HEK293 (cell line): ENCODE measurements at regions not wholly inside any gene's neighbourhood (a gene's known extent, or its start where the extent isn't known, plus 50 kb on each side); places are given as distances from the start of the nearest gene placed in this dataset.

Experiments used
- CTCF ChIA-PET: fragments of 350-600 bp; formaldehyde crosslinking; extraction: SDS; loops from one replicate; lab custom pipeline; 2021; ENCODE audit warnings: antibody characterized with exemption; lab: Yijun Ruan, JAX
- POLR2A ChIA-PET: fragments of 300-600 bp; formaldehyde crosslinking; extraction: SDS; loops from one replicate; lab custom pipeline; 2020; ENCODE audit warnings: antibody characterized with exemption, inconsistent platforms; lab: Yijun Ruan, JAX
- H3K27ac ChIP-seq: fragments of 200-500 bp; sonication (Bioruptor generic); 2 replicates; pipeline ENCODE4 v1.5.1; 2014; ENCODE audit warnings: low read depth, low read length, control low read depth, inconsistent platforms; ENCODE audit errors: extremely low read depth
- H3K36me3 ChIP-seq, 2 experiments: fragments of 200-500 bp in 1 of 2; sonication (Bioruptor generic) in 1 of 2; 1 replicate in 1 of 2; 2 replicates in 1 of 2; pipeline ENCODE4 v1.5.1; 2014 to 2017; ENCODE audit warnings: inconsistent platforms in 2 of 2, low read length in 2 of 2; ENCODE audit not compliant: control insufficient read depth in 2 of 2, insufficient read depth in 1 of 2
- H3K4me1 ChIP-seq: fragments of 200-500 bp; sonication (Bioruptor generic); 2 replicates; pipeline ENCODE4 v1.5.1; 2014; ENCODE audit warnings: mild to moderate bottlenecking, low read length, inconsistent platforms; ENCODE audit not compliant: control insufficient read depth, insufficient read depth
- H3K4me3 ChIP-seq: 2 replicates; pipeline ENCODE4 v1.5.1; 2011; ENCODE audit warnings: low read depth, mild to moderate bottlenecking, control low read depth, low read length, moderate library complexity
- H3K9me3 ChIP-seq: fragments of 200-500 bp; sonication (Bioruptor generic); 2 replicates; pipeline ENCODE4 v1.5.1; 2014; ENCODE audit warnings: low read depth, low read length, inconsistent platforms; ENCODE audit not compliant: control insufficient read depth, insufficient read depth
- GFI1B ChIP-seq: fragments of 450-650 bp; formaldehyde crosslinking; IDR thresholded peaks from 2 replicates; pipeline ENCODE4 v1.5.1; 2016; ENCODE audit warnings: missing biosample characterization, missing genetic modification characterization
- HOXC10 ChIP-seq: sonication (generic); formaldehyde crosslinking; IDR thresholded peaks from 2 replicates; pipeline ENCODE4 v1.8.1; 2023; ENCODE audit warnings: mild to moderate bottlenecking, missing genetic modification reagents
- IKZF3 ChIP-seq: fragments of 450-650 bp; IDR thresholded peaks from 2 replicates; pipeline ENCODE4 v1.5.0; 2018; ENCODE audit warnings: missing biosample characterization, mild to moderate bottlenecking, missing genetic modification characterization, moderate library complexity
- MEIS1 ChIP-seq: sonication (generic); formaldehyde crosslinking; IDR thresholded peaks from 2 replicates; pipeline ENCODE4 v1.8.1; 2022; ENCODE audit warnings: missing genetic modification reagents, mild to moderate bottlenecking, borderline replicate concordance
- SALL2 ChIP-seq: fragments of 450-650 bp; formaldehyde crosslinking; IDR thresholded peaks from 2 replicates; pipeline ENCODE4 v1.5.0; 2017; ENCODE audit warnings: missing biosample characterization, mild to moderate bottlenecking, missing genetic modification characterization, borderline replicate concordance
- SCRT1 ChIP-seq: fragments of 450-650 bp; formaldehyde crosslinking; IDR thresholded peaks from 2 replicates; pipeline ENCODE4 v1.5.1; 2016; ENCODE audit warnings: missing biosample characterization, missing genetic modification characterization, borderline replicate concordance
- SETDB1 ChIP-seq: IDR thresholded peaks from one replicate; pipeline ENCODE4 v1.6.1; 2017; ENCODE audit warnings: mild to moderate bottlenecking, low read length, moderate library complexity, mixed read lengths; ENCODE audit not compliant: insufficient read length
- ZBTB11 ChIP-seq: fragments of 450-650 bp; formaldehyde crosslinking; conservative IDR thresholded peaks from 2 replicates; pipeline ENCODE4 v1.5.1; 2016; ENCODE audit warnings: low read depth, missing biosample characterization, missing genetic modification characterization
- ZBTB8A ChIP-seq: fragments of 450-650 bp; formaldehyde crosslinking; IDR thresholded peaks from 2 replicates; pipeline ENCODE4 v1.5.1; 2016; ENCODE audit warnings: missing biosample characterization, missing genetic modification characterization
- ZNF132 ChIP-seq: fragments of 450-650 bp; formaldehyde crosslinking; IDR thresholded peaks from 2 replicates; pipeline ENCODE4 v1.5.1; 2017; ENCODE audit warnings: missing biosample characterization, missing genetic modification characterization, borderline replicate concordance
- ZNF140 ChIP-seq: fragments of 450-650 bp; formaldehyde crosslinking; IDR thresholded peaks from 2 replicates; pipeline ENCODE4 v1.5.1; 2016; ENCODE audit warnings: missing biosample characterization, missing genetic modification characterization
- ZNF24 ChIP-seq: fragments of 450-650 bp; formaldehyde crosslinking; IDR thresholded peaks from 2 replicates; pipeline ENCODE4 v1.5.1; 2016; ENCODE audit warnings: missing biosample characterization, missing genetic modification characterization
- ZNF274 ChIP-seq, 2 experiments: fragments of 200-500 bp in 1 of 2; fragments of 450-650 bp in 1 of 2; sonication (Bioruptor generic) in 1 of 2; formaldehyde crosslinking in 1 of 2; IDR thresholded peaks; 2 replicates each; pipeline versions ENCODE4 v1.5.1 to v1.6.1; 2014 to 2016; ENCODE audit warnings: borderline replicate concordance in 1 of 2, inconsistent platforms in 1 of 2, low read length in 1 of 2, missing biosample characterization in 1 of 2, missing genetic modification characterization in 1 of 2
- ZNF311 ChIP-seq: fragments of 450-650 bp; formaldehyde crosslinking; IDR thresholded peaks from 2 replicates; pipeline ENCODE4 v1.5.1; 2017; ENCODE audit warnings: missing biosample characterization, missing genetic modification characterization, borderline replicate concordance
- ZNF354C ChIP-seq: fragments of 450-650 bp; formaldehyde crosslinking; IDR thresholded peaks from 2 replicates; pipeline ENCODE4 v1.5.1; 2016; ENCODE audit warnings: missing biosample characterization, missing genetic modification characterization, low read depth, borderline replicate concordance
- ZNF37A ChIP-seq: fragments of 450-650 bp; IDR thresholded peaks from 2 replicates; pipeline ENCODE4 v1.5.1; 2018; ENCODE audit warnings: missing biosample characterization, missing genetic modification characterization
- ZNF521 ChIP-seq: fragments of 450-650 bp; formaldehyde crosslinking; IDR thresholded peaks from 2 replicates; pipeline ENCODE4 v1.5.1; 2017; ENCODE audit warnings: missing biosample characterization, mild to moderate bottlenecking, missing genetic modification characterization
- ZNF529 ChIP-seq: fragments of 450-650 bp; formaldehyde crosslinking; IDR thresholded peaks from 2 replicates; pipeline ENCODE4 v1.5.1; 2017; ENCODE audit warnings: missing genetic modification characterization, missing biosample characterization; ENCODE audit not compliant: insufficient replicate concordance
- ZNF560 ChIP-seq: fragments of 450-650 bp; formaldehyde crosslinking; IDR thresholded peaks from 2 replicates; pipeline ENCODE4 v1.5.1; 2017; ENCODE audit warnings: missing biosample characterization, missing genetic modification characterization, borderline replicate concordance
- ZNF561 ChIP-seq: fragments of 450-650 bp; IDR thresholded peaks from 2 replicates; pipeline ENCODE4 v1.5.1; 2018; ENCODE audit warnings: missing biosample characterization, missing genetic modification characterization, borderline replicate concordance
- ZSCAN30 ChIP-seq: fragments of 450-650 bp; IDR thresholded peaks from 2 replicates; pipeline ENCODE4 v1.5.1; 2018; ENCODE audit warnings: missing biosample characterization, mild to moderate bottlenecking, missing genetic modification characterization, moderate library complexity
- TF ChIP-seq, protein P1 (sequence below): fragments of 450-650 bp; formaldehyde crosslinking; IDR thresholded peaks from 2 replicates; pipeline ENCODE4 v1.5.1; 2016; ENCODE audit warnings: missing biosample characterization, missing genetic modification characterization
- TF ChIP-seq, protein P2 (sequence below): fragments of 450-650 bp; formaldehyde crosslinking; IDR thresholded peaks from 2 replicates; pipeline ENCODE4 v1.5.1; 2017; ENCODE audit warnings: missing biosample characterization, missing genetic modification characterization

DNA sequence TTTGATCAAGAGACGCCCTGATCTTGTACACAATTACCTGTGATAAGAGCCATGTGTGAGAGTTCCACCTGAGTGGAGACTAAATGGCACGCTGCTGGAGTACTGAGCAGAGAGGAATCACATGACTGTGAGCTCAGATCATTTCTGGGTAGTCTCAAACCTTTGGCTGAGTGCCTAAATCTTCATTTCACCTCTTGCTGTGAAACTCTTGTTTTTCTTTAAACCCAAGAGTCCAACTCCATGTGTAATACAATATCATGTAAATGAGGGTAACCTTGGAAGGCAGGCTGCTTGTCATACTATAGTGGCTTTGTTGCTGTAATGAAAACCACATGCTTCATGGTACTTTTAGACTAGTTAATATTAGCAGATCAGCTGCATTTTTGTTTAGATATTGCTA, 156.9 kb downstream of the CAND1 start (continued):
- TF ChIP-seq MEIS1 (CRISPR knock-in tag) (no peak), ZNF529 (tag by site-specific recombination) (no peak), IKZF3 (tag by site-specific recombination) (peak; percentile 89)
- TF ChIP-seq, protein P1, sequence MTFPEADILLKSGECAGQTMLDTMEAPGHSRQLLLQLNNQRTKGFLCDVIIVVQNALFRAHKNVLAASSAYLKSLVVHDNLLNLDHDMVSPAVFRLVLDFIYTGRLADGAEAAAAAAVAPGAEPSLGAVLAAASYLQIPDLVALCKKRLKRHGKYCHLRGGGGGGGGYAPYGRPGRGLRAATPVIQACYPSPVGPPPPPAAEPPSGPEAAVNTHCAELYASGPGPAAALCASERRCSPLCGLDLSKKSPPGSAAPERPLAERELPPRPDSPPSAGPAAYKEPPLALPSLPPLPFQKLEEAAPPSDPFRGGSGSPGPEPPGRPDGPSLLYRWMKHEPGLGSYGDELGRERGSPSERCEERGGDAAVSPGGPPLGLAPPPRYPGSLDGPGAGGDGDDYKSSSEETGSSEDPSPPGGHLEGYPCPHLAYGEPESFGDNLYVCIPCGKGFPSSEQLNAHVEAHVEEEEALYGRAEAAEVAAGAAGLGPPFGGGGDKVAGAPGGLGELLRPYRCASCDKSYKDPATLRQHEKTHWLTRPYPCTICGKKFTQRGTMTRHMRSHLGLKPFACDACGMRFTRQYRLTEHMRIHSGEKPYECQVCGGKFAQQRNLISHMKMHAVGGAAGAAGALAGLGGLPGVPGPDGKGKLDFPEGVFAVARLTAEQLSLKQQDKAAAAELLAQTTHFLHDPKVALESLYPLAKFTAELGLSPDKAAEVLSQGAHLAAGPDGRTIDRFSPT = no peak

DNA sequence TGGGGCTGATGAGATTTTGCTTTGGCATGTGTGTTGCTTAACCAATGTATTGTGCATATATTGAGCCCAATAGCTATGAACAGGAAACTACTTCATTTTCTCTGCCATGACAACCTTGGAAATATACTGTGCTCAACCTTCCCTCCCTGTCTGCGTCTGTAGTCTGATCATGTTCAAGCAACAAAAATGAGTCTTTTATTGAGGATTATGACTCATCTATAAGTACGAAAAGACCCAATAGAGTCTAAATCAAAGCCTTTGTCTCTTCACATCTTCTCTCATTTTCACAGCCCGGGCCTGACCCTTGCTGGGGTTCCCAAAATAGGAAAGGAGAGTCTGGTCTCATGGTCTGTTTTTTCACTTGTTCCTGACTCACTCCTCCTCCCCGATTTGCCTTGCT, 158.2 kb downstream of the CAND1 start:
- TF ChIP-seq ZNF354C (tag by site-specific recombination) (no peak), SETDB1 (no peak), HOXC10 (no peak), ZBTB8A (no peak), ZNF521 (no peak), ZSCAN30 (tag by site-specific recombination) (no peak), ZNF132 (no peak), ZNF311 (tag by site-specific recombination) (no peak), SALL2 (no peak)
- TF ChIP-seq, protein P2, sequence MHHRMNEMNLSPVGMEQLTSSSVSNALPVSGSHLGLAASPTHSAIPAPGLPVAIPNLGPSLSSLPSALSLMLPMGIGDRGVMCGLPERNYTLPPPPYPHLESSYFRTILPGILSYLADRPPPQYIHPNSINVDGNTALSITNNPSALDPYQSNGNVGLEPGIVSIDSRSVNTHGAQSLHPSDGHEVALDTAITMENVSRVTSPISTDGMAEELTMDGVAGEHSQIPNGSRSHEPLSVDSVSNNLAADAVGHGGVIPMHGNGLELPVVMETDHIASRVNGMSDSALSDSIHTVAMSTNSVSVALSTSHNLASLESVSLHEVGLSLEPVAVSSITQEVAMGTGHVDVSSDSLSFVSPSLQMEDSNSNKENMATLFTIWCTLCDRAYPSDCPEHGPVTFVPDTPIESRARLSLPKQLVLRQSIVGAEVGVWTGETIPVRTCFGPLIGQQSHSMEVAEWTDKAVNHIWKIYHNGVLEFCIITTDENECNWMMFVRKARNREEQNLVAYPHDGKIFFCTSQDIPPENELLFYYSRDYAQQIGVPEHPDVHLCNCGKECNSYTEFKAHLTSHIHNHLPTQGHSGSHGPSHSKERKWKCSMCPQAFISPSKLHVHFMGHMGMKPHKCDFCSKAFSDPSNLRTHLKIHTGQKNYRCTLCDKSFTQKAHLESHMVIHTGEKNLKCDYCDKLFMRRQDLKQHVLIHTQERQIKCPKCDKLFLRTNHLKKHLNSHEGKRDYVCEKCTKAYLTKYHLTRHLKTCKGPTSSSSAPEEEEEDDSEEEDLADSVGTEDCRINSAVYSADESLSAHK (tag by site-specific recombination) = no peak
- peaks cover 18% of the 10 kb centered on the region for H3K4me1 ChIP-seq
- ChIA-PET POLR2A (no interaction called here), CTCF (interaction anchor here (1.5 kb wide), 1 partner anchor 14 kb away, joined by 7 read pairs; no protein-coding TSS in a partner anchor)
- no peaks in the 10 kb centered on the region for H3K9me3 ChIP-seq
- H3K36me3 ChIP-seq = no peaks in the 10 kb centered on the region
- no peak overlapping the region for H3K4me3 ChIP-seq
- no peak overlapping the region; the same call in 1 of the 2 replicates for H3K27ac ChIP-seq

DNA sequence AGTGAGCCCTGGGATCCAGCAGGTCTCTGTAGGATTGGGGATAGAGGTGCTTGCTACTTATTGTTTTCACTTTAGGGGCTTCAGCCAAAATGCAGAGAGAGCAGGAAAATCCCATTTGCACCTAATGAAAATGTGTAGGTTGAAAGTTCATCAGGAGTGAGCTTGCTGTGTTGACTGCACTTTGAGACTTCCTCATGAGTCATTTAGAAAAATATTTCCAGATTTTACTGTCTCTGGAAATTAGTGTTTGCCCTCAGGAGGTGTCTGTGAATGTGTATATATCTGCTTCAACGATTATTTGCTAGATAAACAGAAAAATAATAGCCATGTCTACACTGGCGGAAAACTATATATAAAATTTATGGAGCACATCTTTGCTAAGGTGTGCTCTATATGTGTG, 159.3 kb downstream of the CAND1 start:
- CTCF ChIA-PET = interaction anchor here (1.5 kb wide), 1 partner anchor 13 kb away, joined by 7 read pairs; no protein-coding TSS in a partner anchor
- H3K27ac ChIP-seq = no peak overlapping the region; the same call in 1 of the 2 replicates
- no peak for TF ChIP-seq ZNF274 (IDR thresholded peaks at IDR 0.05; ENCODE audit: low read length)
- TF ChIP-seq ZNF274 (tag by site-specific recombination; IDR thresholded peaks at IDR 0.05; ENCODE audit: borderline replicate concordance) = no peak
- TF ChIP-seq ZNF140 (tag by site-specific recombination) = no peak
- no peak for TF ChIP-seq ZNF560 (tag by site-specific recombination)
- TF ChIP-seq GFI1B (tag by site-specific recombination) = no peak
- TF ChIP-seq SCRT1 (tag by site-specific recombination) = no peak
- no peak for TF ChIP-seq ZNF529 (tag by site-specific recombination)
- no peak for TF ChIP-seq ZNF24 (tag by site-specific recombination)
- no peak for TF ChIP-seq ZBTB11 (tag by site-specific recombination)
- TF ChIP-seq ZNF561 (tag by site-specific recombination) = no peak
- no peak for TF ChIP-seq ZNF37A
- TF ChIP-seq ZSCAN30 (tag by site-specific recombination) = no peak
- H3K36me3 ChIP-seq = no peaks in the 10 kb centered on the region
- no peaks in the 10 kb centered on the region for H3K9me3 ChIP-seq
- H3K4me3 ChIP-seq = no peak overlapping the region
- POLR2A ChIA-PET = no interaction called here
- H3K4me1 ChIP-seq = peaks cover 15% of the 10 kb centered on the region
